GM21526 (cell line): ENCODE measurements at regions not wholly inside any gene's neighbourhood (a gene's known extent, or its start where the extent isn't known, plus 50 kb on each side); places are given as distances from the start of the nearest gene placed in this dataset.

Experiments used
- ATAC-seq: cut with Tn5 transposase; IDR thresholded peaks from one replicate; pipeline ENCODE4 v1.9.1; 2021; ENCODE audit warnings: moderate library complexity; ENCODE audit not compliant: unreplicated experiment, low FRiP score

- no peak for ATAC-seq
These were observed 264.9 kb downstream of the UQCRFS1 start for GRCh38 chr19:28948026-28948425.

GRCh38 chr19:28943651-28944050 lies 269.3 kb downstream of the UQCRFS1 start:
- ATAC-seq: no peak

GRCh38 chr19:28941833-28942232 lies 271.1 kb downstream of the UQCRFS1 start:
- no peak for ATAC-seq

- ATAC-seq: no peak
These were observed 272.0 kb downstream of the UQCRFS1 start for GRCh38 chr19:28940751-28941500.

- no peak for ATAC-seq
These were observed 273.7 kb downstream of the UQCRFS1 start for GRCh38 chr19:28939236-28939635.

- no peak for ATAC-seq
These were observed 276.9 kb downstream of the UQCRFS1 start for GRCh38 chr19:28936001-28936400.

- no peak for ATAC-seq
These were observed 278.3 kb downstream of the UQCRFS1 start for GRCh38 chr19:28934631-28935030.

- ATAC-seq: no peak
These were observed 279.9 kb downstream of the UQCRFS1 start for GRCh38 chr19:28933039-28933438.

- ATAC-seq: no peak
These were observed 280.5 kb downstream of the UQCRFS1 start for GRCh38 chr19:28932446-28932845.

- no peak for ATAC-seq
These were observed 283.9 kb downstream of the UQCRFS1 start for GRCh38 chr19:28929006-28929405.

- ATAC-seq: no peak
These were observed 285.5 kb downstream of the UQCRFS1 start for GRCh38 chr19:28927456-28927855.

- no peak for ATAC-seq
These were observed 292.5 kb downstream of the UQCRFS1 start for GRCh38 chr19:28920269-28921066.

- ATAC-seq: no peak
These were observed 295.3 kb downstream of the UQCRFS1 start for GRCh38 chr19:28917621-28918020.

- ATAC-seq: no peak
These were observed 297.1 kb downstream of the UQCRFS1 start for GRCh38 chr19:28915737-28916460.

GRCh38 chr19:28915202-28915601 lies 297.7 kb downstream of the UQCRFS1 start:
- no peak for ATAC-seq

- no peak for ATAC-seq
These were observed 298.8 kb downstream of the UQCRFS1 start for GRCh38 chr19:28914173-28914572.

- no peak for ATAC-seq
These were observed 299.3 kb downstream of the UQCRFS1 start for GRCh38 chr19:28913626-28914025.

- ATAC-seq: no peak
These were observed 304.0 kb downstream of the UQCRFS1 start for GRCh38 chr19:28908941-28909340.

- no peak for ATAC-seq
These were observed 305.4 kb downstream of the UQCRFS1 start for GRCh38 chr19:28907534-28907933.

- no peak for ATAC-seq
These were observed 307.0 kb downstream of the UQCRFS1 start for GRCh38 chr19:28905996-28906395.

GRCh38 chr19:28899703-28900102 lies 313.2 kb downstream of the UQCRFS1 start:
- ATAC-seq: no peak
